Stimulated activated CD8-positive, alpha-beta memory T cell treated with anti-CD3 and anti-CD28 coated beads, Interleukin-15, amount 100 ng/mL, for 4 hours (primary cell): ENCODE measurements at regions not wholly inside any gene's neighbourhood (a gene's known extent, or its start where the extent isn't known, plus 50 kb on each side); places are given as distances from the start of the nearest gene placed in this dataset.
"Not testable (repeated sequence)": the region's sequence is repeated elsewhere in the genome, so short reads cannot be mapped to it uniquely, and the experiment has no call there.

ENCODE experiments used
- DNase-seq, 2 donors: peaks; one replicate each; pipeline ENCODE4 v3.0.0-alpha.2; 2020; ENCODE audit warnings: low read depth in 2 of 2

DNA sequence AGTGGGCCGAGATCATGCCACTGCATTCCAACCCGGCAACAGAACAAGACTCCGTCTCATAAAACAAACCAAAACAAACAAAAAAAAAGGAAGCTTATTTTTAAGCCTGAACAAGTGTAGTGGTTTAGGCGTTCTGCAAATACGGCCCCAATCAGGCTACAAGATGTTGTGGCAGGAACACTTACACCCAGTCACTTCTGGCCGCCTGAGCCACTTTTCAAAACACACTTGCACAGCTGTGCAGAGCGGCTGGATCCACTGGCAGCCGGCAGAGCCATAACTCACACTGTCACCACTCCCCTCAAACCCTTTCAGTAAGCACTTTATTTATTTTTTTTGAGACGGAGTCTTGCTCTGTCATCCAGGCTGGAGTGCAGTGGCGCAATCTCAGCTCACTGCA lies 81.0 kb upstream of the FRG2C start:
- not testable (repeated sequence) for DNase-seq

DNA sequence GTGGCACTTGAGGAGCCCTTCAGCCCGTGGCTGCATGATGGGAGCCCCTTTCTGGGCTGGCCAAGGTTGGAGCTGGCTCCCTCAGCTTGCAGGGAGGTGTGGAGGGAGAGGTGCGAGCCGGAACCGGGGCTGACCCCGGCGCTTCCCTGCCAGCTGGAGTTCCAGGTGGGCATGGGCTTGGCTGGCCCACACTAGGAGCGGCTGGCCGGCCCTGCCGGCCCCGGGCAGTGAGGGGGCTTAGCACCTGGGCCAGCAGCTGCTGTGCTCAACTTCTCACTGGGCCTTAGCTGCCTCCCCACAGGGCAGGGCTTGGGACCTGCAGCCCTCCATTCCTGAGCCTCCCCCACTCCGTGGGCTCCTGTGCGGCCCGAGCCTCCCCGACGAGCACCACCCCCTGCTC lies 76.4 kb upstream of the FRG2C start:
- not testable (repeated sequence) for DNase-seq

DNA sequence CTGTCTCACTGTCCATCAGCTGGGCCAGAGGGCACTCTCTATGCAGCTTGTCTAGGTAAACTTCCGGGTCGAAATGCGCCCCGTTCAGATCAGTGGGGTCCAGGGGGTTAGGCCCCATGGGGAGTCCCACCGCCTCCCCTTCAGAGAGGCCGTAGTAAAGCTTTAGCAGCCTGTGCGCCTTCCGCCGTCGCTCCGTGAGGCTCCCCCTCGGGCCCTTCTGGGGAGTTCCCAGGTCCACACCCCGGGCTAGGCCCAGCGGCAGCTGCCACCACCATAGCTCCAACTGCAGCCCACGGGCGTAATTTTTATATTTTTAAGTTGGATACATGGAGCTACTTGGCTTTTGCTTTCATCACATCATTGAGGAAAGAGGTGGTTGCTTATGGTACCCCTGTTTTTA lies 73.7 kb upstream of the FRG2C start:
- not testable (repeated sequence) for DNase-seq

DNA sequence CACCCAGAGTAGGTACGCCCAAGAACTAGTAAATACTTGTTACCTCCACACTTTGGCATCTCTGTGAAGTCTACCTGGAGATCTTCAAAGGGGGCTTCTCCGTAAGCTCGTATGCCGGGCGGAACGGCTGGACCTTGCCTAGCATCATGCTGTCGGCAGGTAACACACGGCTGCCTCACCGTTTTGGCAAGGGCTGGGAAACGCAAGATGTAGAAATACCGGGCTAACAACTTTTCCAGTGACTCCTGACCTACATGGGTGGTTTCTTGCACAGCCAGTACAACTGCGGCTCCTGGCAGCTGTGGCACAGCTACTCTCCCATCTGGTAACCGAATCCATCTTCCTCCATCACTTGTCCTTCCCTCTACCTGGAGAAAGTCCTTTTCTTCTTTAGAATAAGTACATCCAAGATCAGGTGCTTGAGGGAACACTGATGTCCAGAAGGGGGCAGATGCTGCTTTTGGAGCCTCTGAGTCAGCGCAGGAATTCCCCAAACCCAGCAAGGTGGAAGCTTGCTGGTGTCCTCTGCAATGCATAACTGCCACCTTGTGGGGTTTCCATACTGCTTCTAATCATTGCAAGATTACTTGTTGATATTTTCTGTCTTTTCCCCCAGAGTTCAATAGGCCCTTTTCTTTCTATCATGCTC lies 59.7 kb upstream of the FRG2C start:
- not testable (repeated sequence) for DNase-seq

DNA sequence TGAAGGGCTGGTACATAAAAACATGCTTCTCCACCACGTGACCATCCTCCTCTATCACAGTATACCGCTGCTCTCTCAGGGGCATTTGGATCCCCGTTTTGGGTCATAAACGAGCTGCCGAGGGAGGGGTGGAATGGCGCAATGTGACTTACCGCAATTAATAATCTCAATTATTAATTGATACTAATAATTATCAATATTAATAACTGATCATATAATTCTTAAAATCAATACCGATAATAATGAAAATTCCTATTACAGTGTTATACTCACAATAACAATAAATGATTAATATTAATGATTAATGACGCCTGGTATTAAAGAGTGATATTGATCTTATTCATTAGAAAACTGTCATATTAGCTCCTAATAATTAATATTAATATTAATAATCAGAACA lies 56.1 kb upstream of the FRG2C start:
- DNase-seq, result not testable (repeated sequence)

DNA sequence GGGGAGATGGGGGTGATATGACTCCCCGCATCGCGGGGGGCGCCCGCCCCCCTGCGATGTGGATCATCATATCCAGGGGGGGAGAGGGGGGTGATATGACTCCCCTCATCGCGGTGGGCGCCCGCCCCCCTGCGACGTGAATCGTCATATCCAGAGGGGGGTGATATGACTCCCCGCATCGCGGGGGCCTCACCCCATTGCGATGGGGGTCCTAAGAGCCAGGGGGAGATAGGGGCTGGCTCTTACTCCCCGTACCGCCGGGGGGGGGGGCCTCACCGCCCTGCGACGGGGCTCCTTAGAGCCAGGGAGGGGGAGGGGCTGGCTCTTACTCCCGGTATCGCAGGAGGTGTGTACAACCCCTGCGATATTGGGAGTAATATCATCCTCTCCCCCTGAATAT lies 54.5 kb upstream of the FRG2C start:
- DNase-seq, result not testable (repeated sequence)

DNA sequence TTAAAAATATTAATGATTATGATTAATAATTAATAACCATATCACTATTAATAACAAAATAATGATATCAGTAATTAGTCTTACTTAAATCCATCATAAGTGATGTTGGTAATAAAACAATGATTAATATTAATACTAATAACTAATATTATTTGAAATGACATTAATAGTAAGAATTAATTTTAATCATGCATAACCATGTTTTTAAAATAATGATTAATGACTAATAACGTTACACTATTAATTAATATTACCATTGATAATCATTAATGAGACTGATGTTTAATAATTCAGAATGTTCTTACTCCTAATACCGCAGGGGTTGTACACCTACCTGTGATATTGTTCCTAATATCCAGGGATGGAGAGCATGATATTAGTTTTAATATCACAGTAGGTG lies 53.4 kb upstream of the FRG2C start:
- no peak for DNase-seq

DNA sequence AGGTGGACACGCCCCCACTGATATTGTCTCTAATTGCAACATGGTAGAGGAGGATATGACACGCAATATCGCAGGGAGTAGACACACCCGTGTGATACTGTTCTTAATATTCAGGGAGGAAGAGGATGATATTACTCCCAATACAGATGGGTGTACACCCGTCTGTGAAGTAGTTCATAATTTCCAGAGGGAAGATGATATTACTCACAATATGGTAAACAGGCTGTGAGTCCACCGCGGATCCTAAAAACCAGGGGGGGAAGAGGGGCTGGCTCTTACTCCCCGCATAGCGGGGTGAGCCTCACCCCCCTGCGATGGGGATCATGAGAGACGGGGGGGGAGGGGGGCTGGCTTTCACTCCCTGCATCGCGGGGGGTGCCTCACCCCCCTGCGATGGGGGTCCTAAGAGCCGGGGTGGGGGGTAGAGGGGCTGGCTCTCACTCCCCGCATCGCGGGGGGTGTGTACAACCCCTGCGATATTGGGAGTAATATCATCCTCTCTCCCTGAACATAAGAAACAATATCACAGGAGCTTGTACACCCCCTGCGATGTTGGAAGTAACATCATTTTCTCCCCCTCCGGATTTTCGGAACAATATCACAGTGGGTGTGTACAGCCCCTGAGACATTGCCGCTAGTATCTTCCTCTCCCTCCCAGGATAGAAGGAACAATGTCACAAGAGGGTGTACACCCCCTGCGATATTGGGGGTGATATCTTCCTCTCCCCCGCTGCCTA lies 52.2 kb upstream of the FRG2C start:
- DNase-seq, result not testable (repeated sequence)
